GM18498 (cell line): ENCODE measurements at regions not wholly inside any gene's neighbourhood (a gene's known extent, or its start where the extent isn't known, plus 50 kb on each side); places are given as distances from the start of the nearest gene placed in this dataset.
"Not testable (repeated sequence)": the region's sequence is repeated elsewhere in the genome, so short reads cannot be mapped to it uniquely, and the experiment has no call there.

ENCODE experiments used
- ATAC-seq: cut with Tn5 transposase; IDR thresholded peaks from one replicate; pipeline ENCODE4 v1.9.1; 2021; ENCODE audit warnings: mild to moderate bottlenecking, moderate library complexity; ENCODE audit not compliant: unreplicated experiment

DNA sequence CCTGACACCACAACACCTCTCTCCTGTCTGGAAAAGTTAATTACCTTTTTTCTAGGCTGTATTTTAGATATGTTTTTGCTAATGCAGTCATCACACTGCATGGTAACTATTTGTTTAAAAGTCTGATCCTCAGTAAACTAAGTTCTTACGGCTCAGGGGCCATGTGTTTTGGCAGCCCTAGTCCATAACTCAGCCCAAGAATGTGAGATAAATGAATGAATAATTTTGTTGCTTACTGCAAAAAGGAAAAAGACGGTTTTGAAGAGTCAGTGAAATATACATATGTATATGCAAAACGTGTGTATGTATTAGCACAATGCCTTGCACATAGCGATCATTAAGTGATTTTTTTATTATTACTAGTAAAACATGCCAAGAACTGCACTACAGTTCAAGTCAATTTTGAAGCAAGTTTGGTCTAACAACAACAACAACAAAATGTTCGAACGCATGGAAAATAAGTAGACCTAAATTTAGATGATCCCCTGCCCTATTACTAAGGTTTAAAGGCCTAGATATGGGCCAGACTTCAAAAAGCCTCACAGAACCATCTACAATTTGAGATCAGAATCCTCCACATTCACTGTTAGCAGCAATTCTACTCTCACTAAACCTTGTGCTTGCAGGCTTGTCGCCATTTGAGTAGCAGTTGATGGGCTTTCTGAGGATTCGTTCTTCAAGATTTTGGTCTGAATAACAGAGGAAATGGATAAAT is 140.0 kb downstream of the NDUFA12 start:
- no peak for ATAC-seq

DNA sequence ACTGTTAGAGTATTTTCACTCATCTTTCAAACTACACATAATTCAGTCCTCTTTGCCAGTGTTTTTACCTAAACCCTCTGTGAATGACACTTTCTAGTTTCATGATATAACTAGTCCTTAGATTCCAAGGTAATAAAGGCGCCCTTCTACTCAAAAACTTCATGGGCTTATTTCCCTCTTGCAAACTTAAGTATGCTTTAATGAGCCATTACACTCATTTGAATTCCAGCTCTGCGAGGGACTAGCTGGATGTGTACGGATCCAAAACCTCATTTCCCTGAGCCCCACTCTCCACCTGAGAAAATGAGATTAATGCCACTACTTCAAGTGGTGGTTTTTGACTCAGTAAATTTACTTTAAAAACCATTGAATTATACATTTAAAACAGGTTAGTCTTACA is 141.1 kb downstream of the NDUFA12 start:
- no peak for ATAC-seq

DNA sequence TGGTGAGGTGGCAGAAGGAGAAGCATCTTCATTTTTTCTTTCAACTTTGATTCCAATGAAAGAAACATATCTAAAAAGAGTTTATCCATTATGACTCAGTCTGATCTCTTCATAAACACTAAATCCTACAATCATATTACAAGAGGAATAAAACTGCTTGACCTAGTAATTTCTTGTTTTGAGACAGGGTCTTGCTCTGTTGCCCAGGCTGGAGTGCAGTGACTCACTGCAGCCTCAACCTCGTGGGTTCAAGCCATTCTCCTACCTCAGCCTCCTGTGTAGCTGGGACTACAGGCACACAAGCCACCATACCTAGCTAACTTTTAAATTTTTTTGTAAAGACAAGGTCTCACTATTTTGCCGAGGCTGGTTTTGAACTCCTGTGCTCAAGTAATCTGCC is 147.2 kb downstream of the NDUFA12 start:
- no peak for ATAC-seq

DNA sequence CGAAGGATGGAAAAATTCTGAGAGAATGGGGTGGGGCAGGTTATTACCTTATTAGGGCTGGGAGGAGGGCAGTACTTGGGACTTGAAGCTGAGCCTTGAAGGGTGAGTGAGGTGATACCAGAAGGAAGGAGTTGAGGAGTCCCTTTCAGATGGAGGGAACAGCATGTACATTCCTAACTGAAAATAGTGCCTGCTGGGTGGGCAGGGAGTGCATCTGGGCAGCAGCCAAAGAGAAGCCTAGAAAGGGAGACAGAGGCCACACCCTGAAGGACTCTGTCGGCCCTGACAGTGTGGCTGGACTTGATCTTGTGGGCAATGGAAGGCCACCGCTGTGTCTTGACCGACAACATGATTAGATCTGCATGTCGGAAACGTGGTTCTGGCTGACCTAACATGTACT is 147.6 kb downstream of the NDUFA12 start:
- ATAC-seq = no peak

- no peak for ATAC-seq
These were observed 152.0 kb downstream of the NDUFA12 start for GRCh38 chr12:94851396-94852028.

DNA sequence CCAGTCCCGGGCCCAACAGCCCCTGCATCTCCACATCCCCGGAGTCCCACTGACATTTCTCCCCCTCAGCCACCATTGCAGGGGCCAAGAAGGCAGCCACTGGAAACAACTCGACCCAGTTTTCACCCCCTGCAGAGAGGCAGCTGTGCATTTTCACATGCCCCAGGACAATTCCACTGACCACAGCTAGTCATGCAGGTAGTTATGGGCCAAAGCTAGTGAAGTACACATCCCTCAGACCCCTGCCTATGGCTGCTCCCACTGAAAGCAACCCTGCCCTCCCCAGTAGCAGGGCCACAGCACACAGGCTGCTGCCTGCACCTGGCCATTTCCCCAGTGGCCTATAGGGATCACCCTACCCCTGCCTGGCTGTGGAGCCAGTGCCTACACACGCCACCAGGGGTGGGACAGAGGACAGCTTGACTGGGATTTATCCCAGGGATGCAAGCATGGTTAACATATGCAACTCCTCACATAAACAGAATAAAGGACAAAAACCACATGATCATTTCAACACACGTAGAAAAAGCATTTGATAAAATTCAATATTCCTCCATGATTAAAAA is 154.0 kb downstream of the NDUFA12 start:
- no peak for ATAC-seq

- ATAC-seq = no peak
These were observed 154.5 kb downstream of the NDUFA12 start for GRCh38 chr12:94848966-94849365.

DNA sequence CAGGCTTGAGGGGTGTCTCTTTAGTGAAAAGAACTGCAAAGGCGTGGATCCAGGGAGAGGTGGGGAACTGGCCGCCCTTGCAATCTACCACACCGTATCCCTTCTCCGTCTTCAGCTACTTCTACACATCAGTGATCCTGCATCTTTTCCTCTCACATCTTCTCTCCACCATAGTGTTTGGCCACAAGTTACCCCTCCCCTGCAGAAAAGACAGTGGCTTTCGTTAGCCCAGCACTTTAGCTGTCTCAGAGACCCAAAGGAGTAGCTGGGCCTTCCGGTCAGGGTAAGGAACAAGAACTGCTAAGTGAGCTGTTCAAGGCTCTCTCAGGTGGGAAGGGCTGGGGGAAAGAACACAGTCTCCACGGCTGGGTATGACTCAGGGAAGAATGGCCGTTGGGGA is 158.4 kb downstream of the NDUFA12 start:
- no peak for ATAC-seq

DNA sequence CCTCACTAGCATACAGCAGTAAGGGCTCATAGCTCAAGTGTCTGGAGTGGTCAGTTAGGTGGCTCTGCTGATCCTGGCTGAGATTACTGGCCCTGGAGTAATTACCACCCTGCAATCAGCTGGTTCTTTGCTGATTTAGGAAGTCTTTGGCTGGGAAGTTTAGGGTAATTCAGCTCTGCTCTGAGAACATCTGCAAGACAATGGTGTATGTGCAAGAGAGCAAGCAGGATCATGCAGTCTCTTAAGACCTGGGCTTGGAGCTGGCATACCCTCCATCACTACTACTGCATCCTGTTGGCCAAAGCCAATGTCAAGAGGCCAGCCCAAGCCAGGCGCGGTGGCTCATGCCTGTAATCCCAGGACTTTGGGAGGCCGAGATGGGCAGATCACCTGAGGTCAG is 159.0 kb downstream of the NDUFA12 start:
- no peak for ATAC-seq

DNA sequence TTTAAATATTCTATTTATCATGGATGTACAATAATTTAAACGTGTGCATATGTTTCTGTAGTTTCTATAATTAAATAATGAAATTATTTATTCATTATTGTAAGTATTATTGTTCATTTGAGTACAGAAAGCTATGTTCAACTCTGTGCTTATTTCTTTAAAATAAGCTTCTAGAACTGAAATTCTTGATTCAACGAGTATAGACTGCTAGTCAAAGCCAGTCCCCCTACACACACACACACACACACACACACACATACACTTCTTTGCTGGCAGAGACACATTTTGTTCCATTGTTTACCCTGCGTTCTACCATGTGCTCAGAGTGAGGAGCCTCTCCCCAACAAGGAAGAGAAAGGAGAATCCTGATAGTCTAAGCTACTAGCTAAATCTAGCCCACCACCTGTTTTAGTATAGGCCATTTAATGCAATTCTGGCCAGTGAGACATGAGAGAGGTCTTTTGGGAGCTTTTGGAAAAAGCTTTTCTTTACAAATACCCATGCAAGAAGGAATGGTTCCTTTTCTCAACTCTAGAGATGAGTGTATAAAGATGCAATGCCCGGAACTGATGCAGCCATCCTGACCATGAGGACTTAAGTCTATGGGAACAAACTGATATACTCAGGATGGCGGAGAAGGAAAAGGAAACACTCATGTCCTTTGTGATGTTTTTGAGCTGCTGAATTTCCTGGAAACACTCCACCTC is 161.4 kb downstream of the NDUFA12 start:
- no peak for ATAC-seq

DNA sequence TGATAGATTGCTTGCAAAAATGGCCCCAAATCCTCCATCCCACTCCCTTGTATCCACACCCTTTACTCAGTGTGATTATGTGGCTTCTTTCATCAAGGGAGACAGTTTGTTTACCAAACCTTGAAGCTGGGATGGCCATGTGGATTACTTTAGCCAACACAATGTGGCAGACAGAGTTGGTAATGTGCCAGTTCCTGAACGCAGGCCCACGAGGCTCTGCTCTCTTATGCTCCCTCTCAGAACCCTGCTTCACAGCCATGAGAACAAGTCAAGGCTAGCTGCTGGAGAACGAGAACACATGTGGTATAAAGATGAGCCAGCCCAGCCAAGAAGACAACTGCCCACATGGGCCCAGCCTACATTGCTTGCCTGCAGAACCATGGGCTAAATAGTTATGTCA is 162.3 kb downstream of the NDUFA12 start:
- no peak for ATAC-seq

- ATAC-seq = peak; percentile 89
These were observed 164.2 kb downstream of the NDUFA12 start for GRCh38 chr12:94839347-94839746.

DNA sequence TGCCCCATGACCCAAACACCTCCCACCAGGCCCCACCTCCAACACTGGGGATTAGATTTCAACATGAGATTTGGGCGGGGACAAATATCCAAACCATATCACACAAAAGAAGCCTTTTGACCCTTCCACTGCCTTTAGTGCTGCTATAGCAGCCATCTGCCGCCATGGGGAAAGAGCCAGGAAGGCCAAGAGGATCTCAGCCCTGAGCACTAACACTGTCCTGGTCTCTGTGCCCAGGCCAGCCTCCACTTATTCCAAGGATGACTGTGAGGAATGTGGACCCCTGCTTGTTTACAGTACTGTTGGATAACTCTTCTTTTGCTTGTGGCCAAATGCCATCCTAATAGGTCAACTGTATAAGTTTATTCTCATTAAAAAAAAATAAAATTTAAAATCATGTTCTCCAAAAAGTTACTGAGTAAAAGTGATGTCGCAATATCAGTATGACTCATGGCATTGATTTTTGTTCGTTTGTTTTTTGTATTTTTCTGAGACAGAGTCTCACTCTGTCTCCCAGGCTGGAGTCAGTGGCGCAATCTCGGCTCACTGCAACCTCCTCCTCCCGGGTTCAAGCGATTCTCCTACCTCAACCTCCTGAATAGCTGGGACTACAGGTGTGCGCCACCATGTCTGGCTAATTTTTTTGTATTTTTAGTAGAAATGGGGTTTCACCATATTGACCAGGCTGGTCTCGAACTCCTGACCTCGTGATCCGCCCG is 166.4 kb downstream of the NDUFA12 start:
- ATAC-seq = not testable (repeated sequence)

DNA sequence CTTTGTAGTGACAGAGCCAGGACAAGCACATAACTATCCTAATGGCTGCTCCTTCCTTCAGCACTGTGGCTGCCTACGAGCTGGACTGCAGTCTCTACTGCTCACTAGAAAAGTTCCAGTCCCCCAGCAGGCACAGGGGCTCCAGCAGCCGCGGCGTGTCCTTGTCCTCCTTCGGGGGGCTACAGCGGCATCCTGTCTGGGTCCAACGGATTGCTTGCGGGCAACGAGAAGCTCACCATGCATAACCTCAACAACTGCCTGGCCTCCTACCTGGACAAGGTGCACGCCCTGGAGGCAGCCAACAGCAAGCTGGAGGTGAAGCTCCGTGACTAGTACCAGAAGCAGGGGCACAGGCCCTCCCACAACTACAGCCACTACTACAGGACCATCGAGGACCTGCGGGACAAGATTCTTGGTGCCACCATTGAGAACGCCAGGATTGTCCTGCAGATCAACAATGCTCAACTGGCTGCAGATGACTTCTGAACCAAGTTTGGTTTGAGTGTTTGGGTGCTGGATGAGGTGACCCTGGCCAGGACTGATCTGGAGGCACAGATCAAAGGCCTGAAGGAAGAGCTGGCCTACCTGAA is 169.4 kb downstream of the NDUFA12 start:
- no peak for ATAC-seq

GRCh38 chr12:94832780-94833681 is 170.5 kb downstream of the NDUFA12 start:
- no peak for ATAC-seq

- no peak for ATAC-seq
These were observed 171.4 kb downstream of the NDUFA12 start for GRCh38 chr12:94832105-94832504.

GRCh38 chr12:94831081-94831751 is 172.3 kb downstream of the NDUFA12 start:
- ATAC-seq = peak; percentile 90

DNA sequence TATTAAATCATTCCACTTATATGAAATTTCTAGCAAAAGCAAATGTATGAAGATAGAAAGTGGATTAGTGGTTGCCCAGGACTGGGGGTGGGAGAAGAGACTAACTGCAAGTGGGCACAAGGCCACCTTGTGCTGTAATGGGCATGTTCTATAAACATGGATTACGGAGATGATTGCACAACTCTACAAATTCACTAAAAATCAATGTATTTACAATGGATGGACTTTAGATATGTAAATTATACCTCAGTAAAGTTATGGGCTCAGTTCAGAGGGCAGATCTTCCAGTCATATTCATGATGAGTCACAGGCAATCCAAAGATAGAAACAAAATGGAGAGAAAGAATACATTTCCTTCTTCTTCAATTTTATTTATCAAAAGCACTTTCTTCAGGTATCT is 173.9 kb downstream of the NDUFA12 start:
- ATAC-seq = no peak

- no peak for ATAC-seq
These were observed 168.7 kb upstream of the TMCC3 start for GRCh38 chr12:94819011-94819410.
